IPS-20b (cell line): ENCODE measurements at regions not wholly inside any gene's neighbourhood (a gene's known extent, or its start where the extent isn't known, plus 50 kb on each side); places are given as distances from the start of the nearest gene placed in this dataset.
"Not testable (repeated sequence)": the region's sequence is repeated elsewhere in the genome, so short reads cannot be mapped to it uniquely, and the experiment has no call there.

Experiments
- H3K27ac ChIP-seq: one replicate; pipeline ENCODE4 v1.5.1; 2013; ENCODE audit warnings: low read length
- H3K27me3 ChIP-seq: 2 replicates; pipeline ENCODE4 v1.6.1; 2013; ENCODE audit warnings: mild to moderate bottlenecking, low read length, inconsistent platforms; ENCODE audit not compliant: insufficient read depth
- H3K36me3 ChIP-seq: 2 replicates; pipeline ENCODE4 v1.6.1; 2013; ENCODE audit warnings: low read depth, mild to moderate bottlenecking, inconsistent platforms, low read length, moderate library complexity; ENCODE audit not compliant: insufficient read depth
- H3K4me1 ChIP-seq: 2 replicates; pipeline ENCODE4 v1.6.1; 2013; ENCODE audit warnings: mild to moderate bottlenecking, control low read depth, inconsistent platforms, low read length, moderate library complexity; ENCODE audit not compliant: insufficient read depth
- H3K4me3 ChIP-seq: 2 replicates; pipeline ENCODE4 v1.5.1; 2013; ENCODE audit warnings: mild to moderate bottlenecking, low read length, inconsistent platforms
- H3K9ac ChIP-seq: 2 replicates; pipeline ENCODE4 v1.6.1; 2013; ENCODE audit warnings: low read depth, mild to moderate bottlenecking, inconsistent platforms, low read length, moderate library complexity
- H3K9me3 ChIP-seq: 2 replicates; pipeline ENCODE4 v1.6.1; 2013; ENCODE audit warnings: mild to moderate bottlenecking, low read depth, low read length, inconsistent platforms; ENCODE audit not compliant: insufficient read depth

GRCh38 chr6:121776054-121776453, 340.6 kb downstream of the GJA1 start:
- H3K27ac ChIP-seq: no peak overlapping the region
- no peaks in the 10 kb centered on the region for H3K27me3 ChIP-seq
- H3K4me3 ChIP-seq: no peak overlapping the region
- H3K4me1 ChIP-seq: no peaks in the 10 kb centered on the region
- H3K9ac ChIP-seq: no peak overlapping the region
- 0 out of 2 replicates have a peak, but pooled peaks cover 4% of the 10 kb centered on the region for H3K9me3 ChIP-seq
- no peaks in the 10 kb centered on the region for H3K36me3 ChIP-seq

DNA sequence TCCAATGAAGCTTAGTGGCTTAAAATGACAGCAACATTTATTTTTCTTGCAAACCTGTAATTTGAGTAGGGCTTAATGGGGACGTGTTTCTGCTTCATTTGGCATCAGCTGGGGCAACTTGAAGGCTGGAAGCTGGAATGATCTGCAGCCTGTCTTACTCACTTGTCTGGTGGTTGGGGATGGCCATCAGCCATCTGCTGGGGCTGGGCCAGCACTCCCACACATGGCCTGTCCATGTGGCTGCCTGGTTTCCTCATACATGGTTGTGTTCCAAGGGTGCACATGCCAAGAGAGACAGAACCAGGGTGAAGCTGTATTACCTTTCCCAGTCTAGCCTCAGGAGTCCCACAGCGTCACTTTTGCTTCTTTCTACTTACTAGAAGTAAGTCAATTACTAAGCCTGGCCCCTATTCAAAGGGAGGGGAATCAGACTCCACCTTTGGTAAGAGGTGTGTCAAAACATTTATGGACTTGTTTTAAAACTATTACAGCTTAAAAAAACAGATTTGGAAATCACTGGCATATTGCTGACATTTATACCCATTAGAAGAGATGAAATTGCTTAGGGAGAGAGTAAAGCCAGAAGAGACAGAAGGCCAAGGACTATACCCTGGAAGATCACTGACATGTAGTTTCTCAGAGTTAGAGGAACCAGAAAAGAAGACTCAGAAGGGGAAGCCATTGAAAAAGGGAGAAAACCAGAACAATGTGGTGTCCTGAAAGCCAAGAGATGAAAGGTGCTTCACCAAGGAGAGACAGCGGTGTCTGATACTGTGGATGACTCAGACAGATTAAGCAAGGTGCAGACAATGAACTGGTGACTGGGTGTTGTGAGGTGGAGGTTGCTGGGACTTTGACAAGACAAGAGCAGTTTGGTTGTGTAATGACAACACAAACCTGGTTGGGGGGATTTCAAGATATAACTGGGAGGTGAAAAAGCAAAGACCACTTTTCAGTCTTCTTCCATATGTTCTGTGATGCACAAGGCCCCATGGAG, 345.2 kb downstream of the GJA1 start:
- Histone ChIP-seq H3K36me3 (no peaks in the 10 kb centered on the region), H3K4me3 (no peak overlapping the region), H3K4me1 (no peaks in the 10 kb centered on the region), H3K9ac (no peak overlapping the region), H3K27me3 (no peaks in the 10 kb centered on the region), H3K9me3 (0 out of 2 replicates have a peak, but pooled peaks cover 4% of the 10 kb centered on the region), H3K27ac (no peak overlapping the region)

GRCh38 chr6:121791396-121792315, 356.2 kb downstream of the GJA1 start:
- no peaks in the 10 kb centered on the region for H3K9me3 ChIP-seq
- H3K4me1 ChIP-seq: no peaks in the 10 kb centered on the region
- no peaks in the 10 kb centered on the region for H3K36me3 ChIP-seq
- H3K27ac ChIP-seq: no peak overlapping the region
- H3K27me3 ChIP-seq: no peaks in the 10 kb centered on the region
- no peak overlapping the region for H3K4me3 ChIP-seq
- no peak overlapping the region for H3K9ac ChIP-seq

GRCh38 chr6:121794630-121795029, 359.2 kb downstream of the GJA1 start:
- Histone ChIP-seq H3K27me3 (no peaks in the 10 kb centered on the region), H3K4me1 (no peaks in the 10 kb centered on the region), H3K4me3 (no peak overlapping the region), H3K36me3 (no peaks in the 10 kb centered on the region), H3K9ac (no peak overlapping the region), H3K27ac (no peak overlapping the region), H3K9me3 (peaks cover 24% of the 10 kb centered on the region)

- H3K27me3 ChIP-seq, H3K9ac ChIP-seq, H3K4me1 ChIP-seq, H3K36me3 ChIP-seq, H3K27ac ChIP-seq, H3K4me3 ChIP-seq: not testable (repeated sequence)
- peaks cover 36% of the 10 kb centered on the region for H3K9me3 ChIP-seq
Observed at GRCh38 chr6:121797598-121797997, 362.2 kb downstream of the GJA1 start.

DNA sequence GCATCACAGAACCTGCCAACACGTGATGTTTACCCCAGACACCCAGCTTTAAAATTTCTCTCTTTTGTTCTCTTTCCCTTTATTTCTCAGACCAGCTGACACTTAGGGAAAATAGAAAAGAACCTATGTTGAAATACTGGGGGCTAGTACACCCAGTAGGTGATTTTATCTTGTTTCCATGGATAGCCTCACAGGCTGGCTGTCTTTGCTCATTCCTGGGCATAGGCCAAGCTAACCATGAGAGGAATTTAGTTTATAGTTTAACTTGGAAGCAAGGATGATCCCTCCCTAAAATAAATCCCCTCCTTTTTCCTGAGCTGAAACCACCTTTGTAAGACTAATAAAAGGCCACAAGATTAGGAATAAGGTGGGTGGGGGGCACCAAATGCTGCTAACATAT, 362.7 kb downstream of the GJA1 start:
- H3K9me3 ChIP-seq: peaks cover 36% of the 10 kb centered on the region
- H3K36me3 ChIP-seq, H3K4me1 ChIP-seq, H3K27me3 ChIP-seq, H3K27ac ChIP-seq, H3K9ac ChIP-seq, H3K4me3 ChIP-seq: not testable (repeated sequence)

- Histone ChIP-seq H3K9me3 (peaks cover 36% of the 10 kb centered on the region), H3K4me3 (no peak overlapping the region), H3K27ac (no peak overlapping the region), H3K4me1 (no peaks in the 10 kb centered on the region), H3K36me3 (no peaks in the 10 kb centered on the region), H3K9ac (no peak overlapping the region), H3K27me3 (no peaks in the 10 kb centered on the region)
Observed at GRCh38 chr6:121799574-121799973, 364.1 kb downstream of the GJA1 start.

- peaks cover 36% of the 10 kb centered on the region for H3K9me3 ChIP-seq
- H3K4me3 ChIP-seq: no peak overlapping the region
- H3K27me3 ChIP-seq: no peaks in the 10 kb centered on the region
- H3K27ac ChIP-seq: no peak overlapping the region
- H3K36me3 ChIP-seq: no peaks in the 10 kb centered on the region
- no peak overlapping the region for H3K9ac ChIP-seq
- H3K4me1 ChIP-seq: no peaks in the 10 kb centered on the region
Observed at GRCh38 chr6:121800047-121800446, 364.6 kb downstream of the GJA1 start.

- H3K4me3 ChIP-seq: no peak overlapping the region
- no peak overlapping the region for H3K27ac ChIP-seq
Observed at GRCh38 chr6:121806116-121806515, 370.7 kb downstream of the GJA1 start.

GRCh38 chr6:121809211-121809610, 373.8 kb downstream of the GJA1 start:
- Histone ChIP-seq H3K27me3 (no peaks in the 10 kb centered on the region), H3K27ac (no peak overlapping the region), H3K4me1 (no peaks in the 10 kb centered on the region), H3K9ac (no peak overlapping the region), H3K36me3 (no peaks in the 10 kb centered on the region), H3K4me3 (no peak overlapping the region), H3K9me3 (no peaks in the 10 kb centered on the region)

More at GRCh38 chr6:121806116-121806515, 370.7 kb downstream of the GJA1 start:
- peaks cover 2% of the 10 kb centered on the region for H3K9me3 ChIP-seq
- no peaks in the 10 kb centered on the region for H3K36me3 ChIP-seq
- H3K9ac ChIP-seq: no peak overlapping the region
- H3K4me1 ChIP-seq: no peaks in the 10 kb centered on the region
- H3K27me3 ChIP-seq: no peaks in the 10 kb centered on the region

GRCh38 chr6:121810158-121811032, 374.9 kb downstream of the GJA1 start:
- no peak overlapping the region for H3K9ac ChIP-seq
- no peak overlapping the region for H3K4me3 ChIP-seq
- H3K9me3 ChIP-seq: no peaks in the 10 kb centered on the region
- no peaks in the 10 kb centered on the region for H3K36me3 ChIP-seq
- no peaks in the 10 kb centered on the region for H3K27me3 ChIP-seq
- no peak overlapping the region for H3K27ac ChIP-seq
- no peaks in the 10 kb centered on the region for H3K4me1 ChIP-seq
